ENCODE measurements at regions not wholly inside any gene's neighbourhood (a gene's known extent, or its start where the extent isn't known, plus 50 kb on each side); places are given as distances from the start of the nearest gene placed in this dataset.
"Not testable (repeated sequence)": the region's sequence is repeated elsewhere in the genome, so short reads cannot be mapped to it uniquely, and the experiment has no call there.

DNA sequence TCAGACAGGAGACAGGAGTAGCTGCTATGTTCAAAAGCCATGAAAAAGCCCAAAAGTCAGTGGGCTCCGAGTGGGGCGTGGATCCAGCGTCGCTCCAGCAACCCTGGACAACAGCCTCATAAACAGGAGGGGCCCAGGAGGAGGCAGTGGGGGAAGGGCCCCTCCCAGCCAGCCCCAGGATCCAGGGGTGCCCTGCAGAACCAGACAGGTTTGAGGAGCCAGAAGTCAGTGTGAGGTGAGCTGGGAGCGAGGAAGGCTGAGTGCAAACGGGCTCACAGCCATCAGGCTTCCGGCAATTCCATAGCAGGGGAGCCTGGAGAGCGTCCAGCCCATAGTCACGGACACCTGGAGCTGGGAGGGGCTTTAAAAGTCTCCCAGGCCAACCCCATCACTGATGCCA, 217.7 kb downstream of the MN1 start:
- DNase-seq (ENCODE audit: low read depth, low spot score) = no peak

DNA sequence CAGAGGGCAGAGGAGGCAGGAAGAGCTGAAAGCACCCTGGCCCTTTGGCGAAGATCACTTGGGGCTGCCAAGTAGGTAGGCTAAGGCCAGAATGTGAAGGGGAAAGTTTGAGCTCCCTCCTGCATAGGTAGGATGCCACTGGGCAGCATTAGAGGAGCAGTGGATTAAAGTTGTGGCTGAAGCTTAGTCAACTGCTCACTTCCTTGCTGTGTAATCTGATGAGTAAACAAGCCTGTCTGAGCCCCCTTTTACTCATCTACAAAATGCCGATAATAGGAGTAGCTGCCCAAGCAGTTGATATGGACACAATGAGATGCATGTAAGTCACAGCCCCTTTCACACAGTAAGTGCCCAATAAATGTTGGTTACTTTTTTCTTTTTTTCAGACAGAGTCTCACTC, 216.4 kb downstream of the MN1 start:
- no peak for DNase-seq (ENCODE audit: low read depth, low spot score)

- no peak for DNase-seq (ENCODE audit: low read depth, low spot score)
These were observed 213.3 kb downstream of the MN1 start for GRCh38 chr22:27588268-27588667.

- DNase-seq (ENCODE audit: low read depth, low spot score) = no peak
These were observed 212.6 kb downstream of the MN1 start for GRCh38 chr22:27588915-27589314.

DNA sequence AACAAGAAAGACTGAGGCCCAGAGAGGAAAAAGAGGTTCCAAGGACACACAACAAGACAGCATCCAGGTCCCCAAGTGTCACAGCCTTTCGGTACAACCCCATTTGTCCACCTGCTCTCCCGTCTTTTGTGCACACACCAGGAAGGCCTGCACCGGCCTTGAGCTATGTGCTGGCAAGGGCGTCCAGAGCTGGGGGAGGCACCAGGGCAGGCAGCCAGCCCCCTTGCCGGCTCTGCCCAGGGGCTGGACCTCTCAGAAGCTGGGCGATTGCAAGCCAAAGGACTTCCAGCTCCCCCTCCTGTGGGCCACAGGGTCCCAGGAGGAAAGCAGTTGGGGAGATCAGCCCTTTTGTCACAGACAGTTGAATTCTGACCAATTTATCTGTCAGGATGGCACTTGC, 210.5 kb downstream of the MN1 start:
- DNase-seq (ENCODE audit: low read depth, low spot score) = no peak

DNA sequence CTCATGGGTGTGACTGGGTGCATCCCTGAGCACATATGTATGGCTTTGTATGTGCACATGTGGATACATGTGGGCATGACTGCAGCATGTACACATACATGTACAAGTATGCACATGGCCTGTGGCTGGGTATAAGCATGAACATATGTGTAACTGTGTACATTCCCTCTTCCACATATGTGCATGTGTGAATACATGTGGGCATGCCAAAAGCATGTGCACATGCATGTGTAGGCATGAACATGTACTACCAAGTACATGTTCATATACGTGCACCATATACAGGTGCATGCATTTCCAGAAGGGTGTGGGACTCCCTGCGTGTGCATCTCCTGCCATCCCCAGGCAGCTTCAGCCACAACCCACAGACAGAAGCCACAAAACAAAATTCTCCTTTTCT, 208.2 kb downstream of the MN1 start:
- DNase-seq (ENCODE audit: low read depth, low spot score) = no peak

- DNase-seq (ENCODE audit: low read depth, low spot score) = no peak
These were observed 207.5 kb downstream of the MN1 start for GRCh38 chr22:27594020-27594419.

DNA sequence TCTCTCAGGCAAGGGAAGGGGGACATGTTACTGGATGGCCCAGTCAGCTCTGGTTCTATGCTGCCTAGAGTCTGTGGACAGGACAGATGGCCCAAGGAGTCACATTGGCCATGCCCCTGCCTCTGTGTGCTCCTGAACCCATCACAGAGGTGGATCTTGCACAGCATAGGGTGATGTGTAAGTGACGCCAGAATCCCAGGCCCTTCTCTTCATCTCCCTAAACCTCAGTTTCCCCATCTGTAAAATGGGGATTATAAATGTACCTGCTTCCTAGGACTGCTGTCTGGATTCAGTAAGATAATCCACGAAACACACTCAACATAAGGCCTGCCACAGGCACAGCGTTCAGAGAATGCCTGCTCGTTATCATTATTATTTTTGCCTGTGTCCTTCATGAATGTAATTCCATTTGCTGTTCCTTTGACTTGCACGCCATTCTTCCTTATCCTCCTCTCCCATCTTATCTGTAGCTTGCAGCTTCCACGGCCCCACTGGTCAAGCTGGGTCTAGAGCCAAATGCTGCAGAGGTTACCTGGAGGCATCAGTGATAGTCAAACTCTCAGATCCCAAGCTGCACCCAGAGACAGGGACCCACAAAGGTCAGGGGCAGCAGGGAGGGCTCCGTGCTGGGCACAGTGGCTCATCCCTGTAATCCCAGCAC, 207.0 kb downstream of the MN1 start:
- DNase-seq (ENCODE audit: low read depth, low spot score) = no peak

DNA sequence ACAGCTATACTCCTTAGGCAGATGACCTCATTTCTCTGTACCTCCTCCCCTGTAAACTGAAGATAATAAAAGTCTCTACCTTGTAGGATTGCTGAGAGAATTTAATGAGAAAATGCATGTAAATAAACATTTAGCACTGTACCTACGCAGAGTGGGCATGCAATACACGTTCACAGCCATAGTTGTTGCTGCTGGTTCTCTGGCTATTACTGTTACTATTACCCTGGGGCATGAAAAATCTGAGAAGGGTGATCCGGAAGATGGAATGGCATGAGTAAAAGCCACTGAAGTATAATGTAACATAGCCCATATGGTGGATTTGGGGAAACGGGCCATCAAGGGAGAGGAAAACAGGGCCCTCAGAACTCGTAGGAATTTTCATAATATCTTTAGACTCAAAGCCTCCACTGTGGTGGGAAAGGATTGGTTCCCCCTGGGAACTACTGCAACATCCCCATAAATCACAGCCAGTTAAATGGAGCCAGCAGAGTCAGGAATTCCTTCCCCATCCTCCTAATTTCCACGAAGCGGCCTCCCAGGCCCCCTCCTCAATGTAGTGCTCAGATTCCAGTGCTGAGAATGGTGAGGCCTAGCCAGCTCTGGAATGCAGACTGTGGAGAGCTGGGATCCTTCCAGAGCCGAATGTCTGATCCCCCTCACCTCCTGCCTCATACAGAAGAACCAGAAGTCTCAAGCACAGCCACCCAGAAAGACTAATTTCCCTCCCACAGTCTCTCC, 205.3 kb downstream of the MN1 start:
- DNase-seq (ENCODE audit: low read depth, low spot score) = no peak

- DNase-seq (ENCODE audit: low read depth, low spot score) = no peak
These were observed 203.7 kb downstream of the MN1 start for GRCh38 chr22:27597703-27598444.

DNA sequence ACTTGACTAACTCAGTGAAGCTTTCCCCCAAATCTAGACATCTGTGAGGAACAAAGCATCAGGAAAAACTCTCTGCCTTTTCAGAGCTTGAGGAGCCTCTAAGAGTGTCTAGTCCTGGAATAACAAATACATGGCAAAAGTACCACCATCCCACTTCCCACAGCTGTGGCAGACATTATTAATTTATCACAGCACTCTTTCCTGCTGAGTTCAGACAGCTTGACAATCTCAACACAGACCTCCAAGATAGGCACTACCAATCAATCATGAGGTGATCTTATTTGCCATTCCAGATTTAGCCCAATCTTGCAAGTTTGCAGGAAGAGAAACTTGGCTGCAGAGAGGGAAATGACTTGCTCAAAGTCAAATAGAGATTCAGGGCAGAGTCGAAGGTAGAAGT, 202.8 kb downstream of the MN1 start:
- DNase-seq (ENCODE audit: low read depth, low spot score) = no peak

GRCh38 chr22:27601195-27601594, 200.4 kb downstream of the MN1 start:
- no peak for DNase-seq (ENCODE audit: low read depth, low spot score)

DNA sequence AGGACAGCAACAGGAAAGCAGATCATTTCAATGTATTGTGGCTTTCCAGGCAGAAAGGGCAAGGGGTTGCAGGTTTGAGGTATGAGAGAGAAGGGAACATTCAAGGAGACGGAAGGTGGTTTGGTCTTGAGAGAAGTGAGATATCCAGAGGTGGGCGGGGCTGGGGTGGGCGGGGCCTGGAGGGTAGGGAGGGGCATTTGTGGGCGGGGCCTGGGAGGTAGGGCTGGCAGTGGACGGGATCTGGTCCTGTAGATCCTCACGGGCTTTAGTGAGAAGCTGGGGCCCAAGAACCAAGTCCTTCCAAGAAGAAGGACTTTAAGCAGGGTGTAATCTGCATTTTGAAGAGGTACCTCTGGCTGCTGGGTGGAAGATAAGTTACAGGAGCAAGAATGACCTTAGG, 199.2 kb downstream of the MN1 start:
- DNase-seq (ENCODE audit: low read depth, low spot score) = no peak

GRCh38 chr22:27603111-27603799, 198.3 kb downstream of the MN1 start:
- DNase-seq (ENCODE audit: low read depth, low spot score) = no peak

DNA sequence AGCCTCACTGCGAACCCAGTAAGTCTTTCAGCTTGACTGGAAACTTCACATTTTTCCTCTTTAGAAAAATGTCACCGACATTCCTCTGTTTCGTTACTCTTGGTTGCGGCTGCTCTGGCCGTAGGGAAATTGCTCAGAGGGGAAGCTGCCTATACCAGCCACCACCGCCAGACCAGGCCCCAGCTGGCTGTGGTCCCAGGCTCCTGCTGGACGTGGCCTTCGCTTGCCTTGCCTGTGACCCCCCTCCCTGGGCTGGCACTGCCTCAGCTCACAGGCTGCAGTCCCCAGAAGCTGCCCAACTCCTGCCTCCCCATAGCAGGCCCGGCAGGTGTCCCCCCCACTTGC, 197.8 kb downstream of the MN1 start:
- no peak for DNase-seq (ENCODE audit: low read depth, low spot score)

DNA sequence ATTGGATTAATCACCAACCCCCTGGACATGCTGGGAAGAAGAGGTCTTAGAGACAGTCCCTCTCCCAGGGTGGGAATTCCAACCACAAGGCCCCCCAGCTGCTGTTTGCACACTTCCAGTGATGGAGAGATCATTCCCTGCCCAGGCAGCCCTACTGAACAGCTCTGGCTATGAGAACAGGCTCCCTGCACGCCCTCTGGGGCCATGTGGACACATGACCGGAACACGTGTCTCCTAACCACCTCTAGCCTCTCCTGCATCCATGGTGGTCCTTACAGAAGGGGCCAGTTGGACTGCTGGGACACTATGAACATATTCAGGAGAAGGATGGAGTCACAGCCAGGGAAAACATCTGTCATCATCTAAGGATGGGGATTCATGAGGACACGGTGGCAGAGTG, 196.2 kb downstream of the MN1 start:
- DNase-seq (ENCODE audit: low read depth, low spot score) = no peak

DNA sequence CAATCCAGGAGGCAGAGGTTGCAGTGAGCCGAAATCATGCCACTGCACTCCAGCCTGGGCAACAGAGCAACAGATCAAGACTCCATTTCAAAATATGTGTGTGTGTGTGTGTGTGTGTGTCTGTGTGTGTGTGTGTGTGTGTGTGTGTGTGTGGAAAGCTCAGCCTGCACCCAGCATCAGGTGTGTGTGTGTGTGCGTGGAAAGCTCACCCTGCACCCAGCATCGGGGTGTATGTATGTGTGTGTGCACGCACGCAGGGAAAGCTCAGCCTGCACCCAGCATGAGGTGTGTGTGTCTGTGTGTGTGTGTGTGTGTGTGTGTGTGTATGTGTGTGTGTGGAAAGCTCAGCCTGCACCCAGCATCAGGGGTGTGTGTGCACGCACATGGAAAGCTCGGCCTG, 193.8 kb downstream of the MN1 start:
- DNase-seq (ENCODE audit: low read depth, low spot score) = not testable (repeated sequence)

DNA sequence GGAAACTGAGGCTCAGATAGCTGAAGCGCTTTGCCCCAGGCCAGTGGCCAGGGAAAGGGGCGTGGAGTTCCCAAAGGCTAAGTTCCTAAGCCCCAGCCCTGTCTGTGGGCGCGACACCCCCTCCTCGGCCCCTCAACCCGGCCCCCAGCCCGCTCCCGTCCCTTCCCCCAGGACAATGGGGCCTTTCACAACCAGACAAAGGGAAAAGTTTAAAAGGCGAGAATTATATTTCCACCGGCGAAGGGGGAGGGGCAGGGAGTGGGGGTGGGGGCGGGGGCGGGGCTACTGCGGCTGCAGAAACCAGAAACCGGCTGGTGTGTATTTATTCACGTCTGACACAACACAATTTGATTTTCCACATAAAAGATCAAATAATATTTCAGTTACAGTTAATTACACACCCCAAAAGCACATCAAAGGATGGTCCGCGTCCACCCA, 192.1 kb downstream of the MN1 start:
- DNase-seq (ENCODE audit: low read depth, low spot score) = no peak

DNA sequence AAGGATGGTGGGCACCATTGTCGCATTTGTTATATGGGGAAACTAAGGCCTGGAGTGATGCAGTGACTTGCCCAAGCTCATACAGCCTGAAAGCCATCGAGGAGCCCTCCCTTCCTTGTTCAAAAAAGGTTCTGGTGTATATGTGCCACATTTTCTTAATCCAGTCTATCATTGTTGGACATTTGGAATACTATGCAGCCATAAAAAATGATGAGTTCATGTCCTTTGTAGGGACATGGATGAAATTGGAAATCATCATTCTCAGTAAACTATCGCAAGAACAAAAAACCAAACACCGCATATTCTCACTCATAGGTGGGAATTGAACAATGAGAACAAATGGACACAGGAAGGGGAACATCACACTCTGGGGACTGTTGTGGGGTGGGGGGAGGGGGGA, 191.4 kb downstream of the MN1 start:
- DNase-seq (ENCODE audit: low read depth, low spot score) = not testable (repeated sequence)

- DNase-seq (ENCODE audit: low read depth, low spot score) = no peak
These were observed 190.4 kb downstream of the MN1 start for GRCh38 chr22:27610863-27611786.

DNA sequence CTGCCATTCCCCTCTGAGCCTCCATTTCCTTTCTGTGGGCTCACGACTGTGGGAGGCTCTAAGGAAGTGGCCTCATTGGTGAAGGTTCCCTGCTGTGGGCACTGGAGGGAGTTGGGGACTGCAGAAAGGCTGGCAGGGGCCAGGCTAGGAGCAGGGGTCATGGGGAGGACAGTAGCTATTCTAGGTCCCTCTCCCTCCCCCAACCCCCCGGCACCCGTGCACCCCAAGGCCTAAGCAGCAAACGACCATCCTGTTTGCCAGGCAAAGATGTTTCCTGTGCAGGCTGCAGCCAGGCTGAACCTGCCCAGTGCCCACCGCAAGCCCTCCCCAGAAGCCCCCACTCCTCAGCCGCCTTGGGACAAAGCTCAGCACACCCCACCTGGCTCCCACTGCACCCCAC, 189.4 kb downstream of the MN1 start:
- DNase-seq (ENCODE audit: low read depth, low spot score) = no peak

All from iPS DF 19.7 (cell line).